GM13977 (cell line): ENCODE measurements at regions not wholly inside any gene's neighbourhood (a gene's known extent, or its start where the extent isn't known, plus 50 kb on each side); places are given as distances from the start of the nearest gene placed in this dataset.

Experiments
- DNase-seq: peaks from one replicate; pipeline ENCODE4 v3.0.0; 2012; ENCODE audit warnings: low spot score
- CTCF ChIP-seq: IDR thresholded peaks from 2 replicates; pipeline ENCODE4 v1.5.1; 2012; ENCODE audit warnings: mild to moderate bottlenecking, control low read depth; ENCODE audit not compliant: insufficient read depth; ENCODE audit errors: extremely low read depth, missing control alignments
- in situ Hi-C: fragments of 300-500 bp; cut with MboI; formaldehyde crosslinking; loops from one replicate; pipeline ENCODE4 v1.12.0; 2022; ENCODE audit warnings: low sequenced_read_pairs, low pct_unique_long_range_greater_than_20kb, mixed read lengths, inconsistent platforms; ENCODE audit not compliant: unreplicated experiment

GRCh38 chr14:50036637-50037036 is 79.7 kb downstream of the VCPKMT start:
- TF ChIP-seq CTCF, result no peak
- no peak for DNase-seq
- in situ Hi-C loops, result no loop called here

- in situ Hi-C loops, result no loop called here
- no peak for TF ChIP-seq CTCF
- DNase-seq, result no peak
Measured at GRCh38 chr14:50037240-50037639, 79.1 kb downstream of the VCPKMT start.

GRCh38 chr14:50037852-50038251 is 78.5 kb downstream of the VCPKMT start:
- no peak for TF ChIP-seq CTCF
- in situ Hi-C loops, result no loop called here
- no peak for DNase-seq

- peak; percentile 84 for DNase-seq
- peak; percentile 40 for TF ChIP-seq CTCF
- in situ Hi-C loops, result no loop called here
Measured at GRCh38 chr14:50038398-50039119, 77.8 kb downstream of the VCPKMT start.

GRCh38 chr14:50039120-50039517 is 77.3 kb downstream of the VCPKMT start:
- no peak for TF ChIP-seq CTCF
- in situ Hi-C loops, result no loop called here
- no peak for DNase-seq

- no peak for TF ChIP-seq CTCF
- in situ Hi-C loops, result loop anchor here (10.0 kb wide), 1 partner anchor 55 kb away; no protein-coding TSS in a partner anchor
- no peak for DNase-seq
Measured at GRCh38 chr14:50039734-50040400, 76.5 kb downstream of the VCPKMT start.
